ENCODE measurements at regions not wholly inside any gene's neighbourhood (a gene's known extent, or its start where the extent isn't known, plus 50 kb on each side); places are given as distances from the start of the nearest gene placed in this dataset.
"Not testable (repeated sequence)": the region's sequence is repeated elsewhere in the genome, so short reads cannot be mapped to it uniquely, and the experiment has no call there.

DNA sequence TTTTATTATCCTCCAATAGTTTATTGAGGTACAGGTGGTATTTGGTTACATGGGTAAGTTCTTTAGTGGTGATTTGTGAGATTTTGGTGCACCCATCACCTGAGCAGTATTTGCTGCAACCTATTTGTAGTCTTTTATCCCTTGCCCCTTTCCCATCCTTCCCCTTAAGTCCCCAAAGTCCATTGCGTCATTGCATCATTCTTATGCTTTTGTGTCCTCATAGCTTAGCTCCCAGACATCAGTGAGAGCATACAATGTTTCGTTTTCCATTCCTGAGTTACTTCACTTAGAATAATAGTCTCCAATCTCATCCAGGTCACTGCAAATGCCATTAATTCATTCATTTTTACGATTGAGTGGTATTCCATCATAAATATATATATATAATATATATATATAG is 229.9 kb upstream of the TFPI start:
- FAIRE-seq: not testable (repeated sequence)

GRCh38 chr2:187799601-187800000 is 245.4 kb upstream of the TFPI start:
- no peak for FAIRE-seq

DNA sequence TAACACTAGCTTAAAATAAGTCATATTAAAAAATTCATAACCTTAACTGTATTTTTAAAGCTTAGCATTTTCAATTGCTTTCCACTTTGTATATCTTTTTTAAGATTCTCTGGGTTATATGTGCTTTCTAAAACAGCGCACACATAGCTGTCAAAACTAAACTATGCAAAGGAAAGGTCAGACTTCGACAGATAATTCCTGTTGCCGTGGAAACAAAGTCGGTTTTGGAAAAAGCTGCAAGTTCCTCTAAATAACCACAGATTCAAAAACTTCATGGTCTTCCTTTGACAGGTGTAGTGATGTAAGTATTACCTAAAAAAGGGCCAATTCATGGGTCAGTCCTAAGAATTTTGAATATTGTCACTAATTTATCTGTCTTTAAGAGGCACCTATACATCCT is 249.6 kb upstream of the TFPI start:
- FAIRE-seq: no peak

- FAIRE-seq: no peak
These were observed 260.9 kb upstream of the TFPI start for GRCh38 chr2:187815113-187815512.

DNA sequence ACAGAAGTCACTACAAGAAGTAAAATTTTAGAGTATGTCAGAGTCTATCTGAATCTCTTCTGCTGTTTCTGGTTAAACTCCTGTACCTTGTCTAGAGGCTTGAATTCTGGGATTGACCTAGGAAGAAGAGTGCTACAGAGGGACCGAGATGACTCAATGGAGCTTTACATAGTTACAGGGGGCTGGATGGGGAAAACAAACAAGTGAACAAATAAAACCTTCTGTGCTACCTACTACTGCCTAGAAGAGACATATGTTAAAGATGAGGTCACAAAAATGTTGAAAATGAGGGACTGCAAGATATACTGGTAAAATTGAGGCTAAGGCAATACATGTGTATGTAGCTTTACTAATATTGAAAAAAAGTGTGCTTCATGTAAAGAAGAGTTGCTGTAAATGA is 265.4 kb upstream of the TFPI start:
- no peak for FAIRE-seq

DNA sequence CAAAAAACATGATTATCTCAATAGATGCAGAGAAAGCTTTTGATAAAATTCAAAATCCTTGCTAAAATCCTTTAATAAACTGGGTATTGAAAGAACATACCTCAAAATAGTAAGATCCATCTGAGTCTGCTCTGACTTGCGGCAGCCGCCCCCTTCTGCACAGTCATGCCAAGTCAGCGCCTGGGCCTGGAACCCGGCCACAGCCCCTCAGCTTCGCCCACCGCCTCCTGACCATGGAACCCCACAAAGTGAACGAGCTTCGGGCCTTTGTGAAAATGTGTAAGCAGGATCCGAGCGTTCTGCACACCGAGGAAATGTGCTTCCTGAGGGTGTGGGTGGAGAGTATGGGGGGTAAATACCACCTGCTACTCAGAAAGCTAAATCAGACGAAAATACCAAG is 270.9 kb upstream of the TFPI start:
- no peak for FAIRE-seq

DNA sequence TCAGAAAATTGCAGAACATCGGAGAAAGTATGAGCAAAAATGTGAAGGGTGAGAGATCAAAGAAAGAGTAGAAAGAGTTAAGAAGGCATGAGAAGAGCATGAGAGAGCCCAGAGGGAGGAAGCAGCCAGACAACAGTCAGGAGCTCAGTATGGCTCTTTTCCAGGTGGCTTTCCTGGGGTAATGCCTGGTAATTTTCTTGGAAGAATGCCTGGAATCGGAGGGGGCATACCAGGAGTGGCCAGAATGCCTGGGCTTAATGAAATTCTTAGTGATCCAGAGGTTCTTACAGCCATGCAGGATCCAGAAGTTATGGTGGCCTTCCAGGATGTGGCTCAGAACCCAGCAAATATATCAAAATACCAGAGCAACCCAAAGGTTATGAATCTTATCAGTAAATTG is 271.8 kb upstream of the TFPI start:
- FAIRE-seq: no peak

DNA sequence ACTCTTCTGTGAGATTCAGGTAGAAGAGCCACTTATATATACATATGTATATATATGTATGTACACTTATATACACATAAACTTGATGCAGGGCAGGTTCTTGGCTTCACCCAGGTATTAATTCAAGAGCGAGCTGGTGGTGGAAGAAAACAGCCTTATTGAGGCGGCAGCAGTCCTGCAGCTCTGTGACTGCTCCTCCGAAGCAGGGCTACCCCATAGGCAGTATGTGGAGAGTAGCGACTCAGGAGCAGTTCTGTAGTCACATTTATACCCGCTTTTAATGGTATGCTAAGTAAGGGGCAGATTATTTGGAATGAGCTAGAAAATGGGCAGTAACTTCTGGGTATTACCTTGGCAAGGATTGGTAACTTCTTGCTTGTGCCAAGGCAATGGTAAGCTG is 280.6 kb upstream of the TFPI start:
- no peak for FAIRE-seq

DNA sequence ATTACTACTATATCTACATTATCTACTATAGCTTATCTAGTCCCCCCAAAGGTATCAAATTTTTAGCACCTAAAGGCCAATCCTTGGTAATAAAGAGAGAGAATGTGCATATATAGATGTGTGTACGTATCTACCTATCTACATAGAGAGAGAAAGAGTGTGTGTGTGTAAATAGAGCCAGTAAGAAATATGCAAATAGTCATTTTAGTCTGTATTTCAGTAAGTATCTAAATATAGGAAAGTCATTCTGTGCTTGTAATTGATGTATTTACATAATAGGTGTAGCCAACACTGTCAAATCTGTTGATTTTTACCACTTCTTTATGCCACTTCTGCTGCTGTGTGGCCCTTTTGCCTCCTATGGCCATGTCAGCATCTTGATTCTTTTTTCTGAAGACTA is 284.5 kb upstream of the TFPI start:
- FAIRE-seq: no peak

DNA sequence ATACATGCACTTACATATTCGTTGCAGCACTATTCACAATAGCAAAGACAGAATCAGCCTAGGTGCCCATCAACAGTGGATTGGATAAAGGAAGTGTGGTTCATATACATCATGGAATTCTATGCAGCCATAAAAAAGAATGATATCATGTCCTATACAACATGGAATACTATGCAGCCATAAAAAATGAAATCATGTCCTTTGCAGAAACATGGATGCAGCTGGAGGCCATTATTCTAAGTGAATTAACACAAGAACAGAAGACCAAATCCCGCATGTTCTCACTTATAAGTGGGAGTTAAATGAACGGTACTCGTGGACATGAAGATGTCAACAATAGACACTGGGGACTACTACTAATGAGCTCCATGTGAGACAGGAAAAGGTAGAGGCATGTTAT is 288.1 kb upstream of the TFPI start:
- FAIRE-seq: no peak

- FAIRE-seq: peak; percentile 97
These were observed 289.0 kb upstream of the TFPI start for GRCh38 chr2:187842978-187843847.

DNA sequence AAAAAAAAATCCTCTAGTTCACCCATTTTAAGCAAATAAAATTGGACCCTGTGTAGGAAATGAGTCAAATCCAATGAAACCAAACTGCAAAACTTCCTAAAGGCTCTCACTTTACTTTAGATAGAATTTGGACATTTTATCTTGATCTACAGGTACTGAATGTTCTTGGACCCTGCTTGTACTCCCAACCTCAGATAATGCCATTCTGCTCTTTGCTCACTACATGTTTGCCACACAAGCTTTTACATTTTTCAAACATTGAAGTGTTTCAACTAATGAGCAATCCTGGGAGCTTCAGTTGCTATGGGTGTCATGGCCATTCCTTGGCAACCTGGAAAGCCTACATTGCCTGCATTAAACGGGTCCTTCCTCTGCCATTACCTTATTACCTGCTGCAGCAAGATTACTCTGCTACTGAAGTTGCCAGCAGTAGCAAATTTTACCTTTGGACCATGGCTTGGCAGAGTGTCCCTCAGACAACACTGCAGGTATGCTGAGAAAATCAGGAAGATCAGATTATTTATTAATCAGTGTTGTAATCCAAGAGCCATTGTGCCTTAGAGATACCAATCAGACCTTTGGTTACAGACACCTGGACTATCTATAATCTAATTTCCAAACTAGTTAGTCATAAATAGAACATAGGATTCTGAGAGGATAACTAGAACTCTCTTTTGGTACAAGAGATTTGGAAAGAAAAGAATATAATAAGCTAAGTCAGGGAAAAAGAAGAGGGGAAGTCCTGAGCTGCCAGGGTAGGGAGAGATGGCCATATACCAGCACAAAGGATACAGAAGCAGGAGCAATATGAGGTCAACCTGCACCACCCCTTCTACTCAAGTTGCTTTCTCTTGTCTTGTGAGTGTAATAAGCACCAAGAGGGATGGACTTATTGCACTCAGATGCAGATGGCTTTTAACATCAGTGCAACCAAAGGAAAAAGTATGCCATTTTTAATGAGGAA is 293.3 kb upstream of the TFPI start:
- no peak for FAIRE-seq

GRCh38 chr2:187851955-187852561 is 297.8 kb upstream of the TFPI start:
- FAIRE-seq: no peak

- FAIRE-seq: no peak
These were observed 299.2 kb upstream of the TFPI start for GRCh38 chr2:187853381-187853791.

- FAIRE-seq: no peak
These were observed 300.6 kb upstream of the TFPI start for GRCh38 chr2:187854801-187855200.

GRCh38 chr2:187855689-187856088 is 301.5 kb upstream of the TFPI start:
- no peak for FAIRE-seq

GRCh38 chr2:187857826-187858225 is 303.6 kb upstream of the TFPI start:
- no peak for FAIRE-seq

DNA sequence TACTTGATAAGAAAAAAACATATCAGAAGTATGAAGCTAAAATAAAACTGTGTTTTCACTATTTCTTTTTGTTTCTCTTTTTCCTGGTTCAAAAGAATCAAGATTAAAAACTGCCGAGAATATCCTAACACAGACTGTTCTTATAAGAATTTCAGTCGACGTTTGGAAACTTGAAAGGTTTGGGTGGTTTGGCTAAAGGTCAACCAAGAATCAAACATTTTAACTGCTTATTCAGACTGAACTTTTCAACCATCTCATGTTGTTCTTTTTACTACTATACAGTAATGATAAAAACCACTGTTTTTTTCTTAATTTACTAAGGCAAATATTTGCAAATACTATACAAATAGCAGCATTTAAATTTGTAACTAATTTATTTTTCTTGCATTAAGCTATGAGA is 308.5 kb upstream of the TFPI start:
- peak; percentile 41 for FAIRE-seq

DNA sequence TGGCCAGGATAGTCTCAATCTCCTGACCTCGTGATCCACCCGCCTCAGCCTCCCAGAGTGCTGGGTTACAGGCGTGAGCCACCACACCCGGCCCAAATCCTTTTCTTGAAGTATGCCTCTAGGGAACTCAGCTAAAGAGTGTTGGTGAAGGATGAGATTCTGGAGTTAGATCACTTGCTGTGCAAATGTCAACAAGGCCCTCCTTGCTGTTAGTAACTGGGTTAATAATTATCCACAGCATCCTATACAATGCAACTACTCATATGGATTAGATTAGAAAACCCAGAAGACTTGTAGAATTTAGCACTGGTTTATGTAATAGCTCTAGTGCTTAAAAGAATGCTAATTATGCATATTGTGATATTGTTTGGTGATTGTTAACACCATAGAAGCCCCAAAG is 310.8 kb upstream of the TFPI start:
- FAIRE-seq: no peak

DNA sequence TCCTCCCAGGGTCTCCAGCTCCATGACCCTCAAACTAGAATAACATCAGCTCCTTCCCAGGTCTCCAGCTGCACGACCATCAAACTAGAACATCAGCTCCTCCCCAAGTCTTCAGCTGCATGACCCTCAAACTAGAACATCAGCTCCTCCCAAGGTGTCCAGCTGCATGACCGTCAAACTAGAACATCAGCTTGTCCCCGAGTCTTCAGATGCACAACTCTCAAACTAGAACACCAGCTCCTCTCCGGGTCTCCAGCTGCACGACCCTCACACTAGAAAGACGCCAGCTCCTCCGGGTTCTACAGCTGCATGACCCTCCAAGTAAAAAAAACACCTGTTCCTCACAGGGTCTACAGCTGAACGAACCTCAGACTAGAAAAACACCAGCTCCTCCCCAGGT is 312.9 kb upstream of the TFPI start:
- no peak for FAIRE-seq

DNA sequence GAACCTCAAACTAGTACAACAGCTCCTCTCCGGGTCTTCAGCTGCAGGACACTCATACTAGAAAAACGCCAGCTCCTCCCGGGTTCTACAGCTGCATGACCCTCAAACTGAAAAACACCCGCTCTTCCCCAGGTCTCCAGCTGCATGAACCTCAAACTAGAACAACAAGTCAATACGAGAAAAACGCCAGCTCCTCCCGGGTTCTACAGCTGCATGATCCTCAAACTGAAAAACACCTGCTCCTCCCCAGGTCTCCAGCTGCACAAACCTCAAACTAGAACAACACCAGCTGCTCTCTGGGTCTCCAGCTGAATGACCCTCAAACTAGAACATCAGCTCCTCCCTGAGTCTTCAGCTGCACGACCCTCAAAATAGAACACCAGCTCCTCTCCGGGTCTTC is 315.0 kb upstream of the TFPI start:
- no peak for FAIRE-seq

GRCh38 chr2:187871506-187871905 is 317.3 kb upstream of the TFPI start:
- no peak for FAIRE-seq

- no peak for FAIRE-seq
These were observed 318.9 kb upstream of the TFPI start for GRCh38 chr2:187873132-187873531.

- no peak for FAIRE-seq
These were observed 320.6 kb upstream of the TFPI start for GRCh38 chr2:187874786-187875185.
